SHP77 treated with DMSO at 0.1 percent for 48 hours (cell line): ENCODE measurements at regions not wholly inside any gene's neighbourhood (a gene's known extent, or its start where the extent isn't known, plus 50 kb on each side); places are given as distances from the start of the nearest gene placed in this dataset.

Experiments used
- DNase-seq: peaks from one replicate; lab custom pipeline; 2025; lab: John Stamatoyannopoulos, UW

DNA sequence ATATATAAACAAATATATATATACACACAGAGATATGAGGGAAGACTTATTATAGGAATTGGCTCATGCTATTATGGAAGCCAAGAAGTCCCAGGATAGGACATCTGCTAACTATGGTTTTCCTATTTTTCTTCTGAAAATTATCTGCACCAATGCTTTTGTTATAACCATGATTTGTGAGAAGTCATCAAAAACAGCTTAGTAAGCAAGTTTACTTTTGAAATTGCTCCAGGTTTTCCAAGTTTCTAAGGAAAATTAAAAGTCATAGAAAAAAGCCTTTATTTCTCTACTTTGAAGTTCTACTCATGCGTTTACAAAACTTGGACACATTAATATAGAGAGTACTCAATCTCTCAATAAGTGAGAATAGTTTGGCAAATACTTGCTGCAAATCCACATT is 213.1 kb downstream of the TRAM1L1 start:
- no peak for DNase-seq

DNA sequence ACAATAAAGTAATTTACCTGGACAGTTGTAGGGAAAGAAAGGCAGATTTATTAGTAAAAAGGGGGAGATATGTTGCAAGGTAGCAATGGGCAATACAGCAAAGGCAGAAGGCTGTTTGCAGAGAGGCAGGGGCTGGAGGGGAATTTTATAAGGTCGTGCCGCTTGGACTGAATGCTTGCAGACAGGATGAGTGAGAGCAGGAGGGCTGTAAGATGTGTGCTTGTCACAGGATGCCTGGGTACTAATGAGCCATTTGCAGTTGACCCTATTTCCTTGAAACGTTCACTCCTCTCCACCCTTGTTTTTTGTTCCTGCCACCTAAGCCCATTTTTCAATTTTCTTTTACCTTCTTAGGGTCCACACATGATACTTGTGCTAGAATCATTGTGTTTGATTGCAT is 214.7 kb downstream of the TRAM1L1 start:
- DNase-seq, result no peak

DNA sequence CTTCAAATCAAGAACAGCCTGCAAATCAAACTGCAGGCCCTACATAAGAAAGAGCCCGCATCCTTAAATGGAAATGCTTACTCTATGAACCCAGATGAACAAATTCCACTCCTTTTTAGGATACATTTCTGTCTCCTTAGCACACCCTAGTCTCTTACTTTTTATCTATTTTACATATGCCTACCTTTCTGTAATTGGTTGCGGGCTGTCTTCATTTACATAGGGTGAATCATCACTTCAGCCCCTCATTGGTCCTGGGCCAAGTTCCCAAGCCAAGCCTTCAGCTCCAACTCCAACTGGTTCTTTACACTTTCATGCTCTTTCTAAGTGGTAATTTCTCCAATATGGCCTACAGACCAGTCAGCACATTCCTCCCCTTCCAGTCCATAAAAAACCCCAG is 219.3 kb downstream of the TRAM1L1 start:
- DNase-seq, result no peak

DNA sequence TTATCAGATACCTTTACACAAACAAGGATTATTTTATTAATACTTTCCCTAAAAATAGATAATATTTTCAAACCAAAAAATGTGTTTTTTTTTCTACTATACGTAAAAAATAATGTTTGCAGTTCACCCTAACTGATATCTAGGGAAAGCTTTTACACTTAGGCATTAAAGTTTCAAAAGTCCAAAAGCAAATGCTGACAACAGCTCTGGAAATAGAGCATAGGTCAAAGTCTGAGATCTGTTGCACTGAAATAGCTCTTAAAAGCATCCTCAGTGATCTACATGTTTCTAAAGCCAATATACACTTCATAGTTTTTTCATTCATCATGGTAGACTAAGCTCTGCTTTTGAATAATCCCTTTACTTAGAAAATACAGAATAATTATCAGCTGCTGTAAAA is 222.8 kb downstream of the TRAM1L1 start:
- DNase-seq, result no peak

DNA sequence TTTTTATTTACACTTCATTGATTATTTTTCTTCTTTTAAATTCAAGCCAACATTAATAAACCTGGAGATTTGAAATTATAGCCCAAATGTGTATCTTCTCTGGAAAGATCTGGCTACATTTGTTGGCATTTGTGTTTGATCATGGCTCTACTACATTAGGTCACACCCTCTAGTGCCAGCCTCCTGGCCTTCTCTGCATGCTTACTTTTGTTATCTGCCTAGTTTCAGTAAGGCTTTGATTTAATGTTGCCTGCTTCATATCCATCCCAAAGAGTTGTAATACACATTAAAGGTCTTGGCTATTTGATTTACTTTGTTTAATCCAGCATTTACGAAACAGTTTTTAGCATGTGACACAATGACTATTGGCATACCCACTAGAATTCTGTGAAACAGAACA is 224.5 kb downstream of the TRAM1L1 start:
- no peak for DNase-seq

DNA sequence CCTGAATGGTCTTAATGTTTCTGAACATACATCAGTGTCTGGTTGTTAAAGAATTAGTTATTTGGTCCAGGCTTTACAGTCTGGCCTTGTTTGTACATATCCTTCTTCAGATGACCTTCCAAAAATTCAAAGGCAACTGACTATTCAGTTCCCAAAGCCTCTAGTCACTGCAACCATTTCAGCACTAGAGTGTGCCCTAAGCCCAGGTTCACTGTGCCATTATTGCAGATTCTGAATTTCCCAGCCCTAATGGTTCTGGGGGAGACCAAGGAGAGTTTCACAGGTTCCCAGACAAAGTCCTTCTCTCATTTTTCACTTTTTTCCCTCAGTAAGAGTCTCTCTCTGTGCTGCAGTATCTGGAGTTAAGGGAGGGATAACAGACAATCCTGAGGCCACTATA is 235.8 kb downstream of the TRAM1L1 start:
- DNase-seq, result no peak

DNA sequence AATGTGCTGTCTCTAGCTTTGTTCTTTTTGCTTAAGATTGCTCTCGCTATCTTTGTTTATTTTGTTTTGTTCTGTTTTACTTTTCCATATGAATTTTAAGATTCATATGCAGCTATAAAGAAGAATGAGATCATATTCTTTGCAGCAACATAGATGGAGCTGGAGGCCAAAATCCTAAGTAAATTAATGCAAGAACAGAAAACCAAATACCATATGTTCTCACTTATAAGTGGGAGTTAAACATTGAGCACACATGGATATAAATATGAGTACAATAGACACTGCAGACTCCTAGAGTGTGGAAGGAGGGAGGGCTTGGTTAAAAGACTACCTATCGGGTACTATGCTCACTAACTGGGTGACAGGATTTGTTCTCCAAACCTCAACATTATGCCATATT is 237.8 kb downstream of the TRAM1L1 start:
- no peak for DNase-seq

DNA sequence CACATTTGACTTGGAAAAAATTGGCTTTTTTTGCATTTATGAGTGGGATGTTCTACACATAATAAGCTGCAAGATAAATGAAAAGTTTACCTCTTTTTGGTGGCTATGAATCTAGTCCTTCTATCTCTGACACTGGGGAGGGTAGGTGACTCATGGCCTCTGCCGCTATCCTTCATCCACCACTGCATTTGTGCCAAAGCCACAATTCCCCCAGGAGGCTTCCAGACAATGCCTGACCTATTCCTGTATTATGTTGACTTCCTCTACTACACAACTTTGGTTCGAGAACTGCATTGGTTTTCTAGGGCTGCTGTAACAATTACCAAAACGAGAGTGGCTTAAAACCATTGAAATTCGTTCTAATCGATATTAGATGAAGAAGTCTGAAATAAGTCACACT is 245.6 kb downstream of the TRAM1L1 start:
- DNase-seq, result no peak

DNA sequence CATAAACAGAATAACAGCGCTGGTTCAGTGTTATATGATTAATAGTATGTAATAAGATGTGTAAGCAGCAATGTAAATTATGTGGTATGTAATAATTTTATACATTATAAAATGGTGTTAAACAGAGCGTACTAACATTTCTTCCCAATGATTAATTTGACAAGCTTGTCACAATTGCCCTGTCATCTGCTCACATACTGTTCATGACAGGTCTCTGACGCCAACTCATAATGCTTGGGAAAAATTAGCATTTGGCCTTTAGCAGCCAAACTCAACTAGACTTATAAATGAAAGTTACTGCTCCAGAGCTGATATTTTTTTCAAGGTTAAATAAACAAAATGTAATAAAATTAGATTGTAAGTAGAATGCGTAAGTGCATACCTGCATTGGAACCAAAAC is 246.8 kb downstream of the TRAM1L1 start:
- DNase-seq, result no peak

DNA sequence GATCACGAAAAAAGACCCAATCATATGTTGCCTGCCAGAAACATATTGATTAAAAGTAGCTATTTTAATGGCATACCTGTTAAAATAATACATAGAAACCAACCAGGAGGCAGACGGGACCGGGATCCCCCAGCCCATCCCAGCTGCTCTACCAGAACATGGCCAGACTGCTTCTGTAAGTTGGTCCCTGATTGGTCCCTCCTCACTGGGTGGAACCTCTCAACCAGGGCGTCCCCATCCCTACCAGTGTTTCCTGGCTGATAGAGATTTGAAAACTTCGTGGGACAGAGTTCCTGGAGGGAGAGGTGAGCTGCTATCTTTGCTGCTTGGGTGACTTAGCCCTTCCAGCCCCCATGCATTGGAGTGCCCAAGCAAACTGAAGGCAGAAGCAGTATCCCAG is 256.2 kb downstream of the TRAM1L1 start:
- DNase-seq, result no peak

DNA sequence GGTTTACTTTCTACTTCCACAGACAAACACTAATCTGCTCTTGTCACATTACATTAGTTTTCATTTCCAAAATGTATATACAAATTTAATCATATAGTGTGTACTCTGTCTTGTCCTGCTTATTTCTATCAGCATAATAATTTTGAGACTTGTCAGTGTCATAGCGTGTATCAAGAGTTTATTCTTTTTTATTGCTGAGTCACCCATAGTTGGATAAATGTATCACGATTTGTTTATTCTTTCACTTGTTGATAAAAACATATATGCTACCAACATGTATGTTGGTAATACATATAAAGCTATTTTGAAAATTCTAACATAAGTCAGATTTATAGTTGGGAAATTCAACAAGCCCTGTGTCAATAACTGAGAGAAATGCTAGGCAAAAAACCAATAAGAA is 261.2 kb downstream of the TRAM1L1 start:
- DNase-seq, result no peak

DNA sequence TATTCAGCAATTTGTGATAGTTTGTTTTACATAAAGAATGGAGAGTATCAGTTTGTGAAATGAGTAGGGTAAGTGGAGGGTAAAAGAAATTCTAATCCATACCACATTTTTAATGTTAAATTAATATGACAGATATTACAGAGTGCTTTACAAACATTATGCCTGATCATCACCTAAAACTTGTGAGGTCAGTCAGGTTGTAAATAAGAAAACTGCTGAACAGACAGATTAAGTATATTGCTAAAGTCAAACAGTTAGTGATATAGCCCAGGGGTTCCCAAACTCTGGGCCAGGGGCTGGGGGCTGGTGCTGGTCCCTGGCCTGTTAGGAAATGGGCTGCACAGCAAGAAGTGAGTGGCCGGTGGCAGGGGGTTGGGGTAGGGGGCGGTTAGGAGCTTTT is 273.6 kb downstream of the TRAM1L1 start:
- DNase-seq, result no peak

DNA sequence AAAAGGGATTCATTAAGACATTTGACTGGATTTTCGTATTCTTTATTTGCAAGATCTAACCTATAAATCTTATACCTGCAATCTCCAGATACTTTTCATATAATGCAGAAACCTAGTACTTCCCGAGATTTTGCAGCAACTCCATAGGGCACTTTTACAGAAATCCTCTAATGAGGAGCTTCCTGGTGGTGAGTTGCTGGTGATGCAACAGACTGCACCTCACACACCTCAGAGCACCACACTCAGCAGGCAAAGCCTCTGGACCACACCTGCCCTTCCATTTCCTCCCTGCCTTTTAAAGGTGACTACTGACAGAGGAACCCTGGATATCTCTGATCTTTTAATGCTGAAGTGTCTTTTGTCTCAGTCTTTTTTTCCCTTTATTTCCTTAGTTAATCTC is 289.4 kb downstream of the TRAM1L1 start:
- no peak for DNase-seq

DNA sequence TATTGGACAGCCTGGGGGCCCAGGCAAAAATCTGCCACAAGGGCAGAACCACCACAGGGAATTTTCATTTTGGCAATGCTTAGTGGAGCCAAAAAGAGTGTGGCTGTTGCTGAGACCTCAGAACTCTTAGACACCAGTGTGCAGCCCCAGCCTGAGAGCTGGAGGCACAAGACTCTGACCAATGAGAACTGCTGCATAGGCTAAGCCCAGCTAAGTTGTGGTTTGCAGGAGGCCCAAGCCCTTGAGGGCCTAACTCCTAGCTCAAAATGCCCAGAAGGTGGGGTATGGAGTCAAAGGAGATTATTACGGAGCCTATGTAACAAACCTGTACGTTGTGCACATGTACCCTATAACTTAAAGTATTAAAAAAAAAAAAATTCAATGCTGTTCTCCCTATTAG is 296.7 kb downstream of the TRAM1L1 start:
- DNase-seq, result no peak

DNA sequence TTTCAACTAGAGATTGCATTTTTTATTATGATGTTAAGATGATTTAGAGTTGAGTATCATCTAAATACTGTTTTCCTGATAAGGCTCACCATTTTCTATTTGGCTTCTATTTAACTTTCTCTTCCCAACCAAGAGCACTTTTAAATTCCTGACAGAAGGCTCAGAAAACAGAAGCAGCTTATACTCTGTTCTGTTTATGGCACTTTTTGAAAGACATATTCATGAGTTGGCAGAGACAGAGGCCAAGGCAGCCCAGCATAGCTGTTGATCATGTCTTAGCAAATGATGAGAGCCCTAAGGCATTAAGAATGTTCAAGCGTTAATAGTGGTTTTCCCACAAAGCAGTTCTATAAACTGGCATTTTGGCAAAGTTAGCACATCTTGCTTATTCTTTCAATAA is 330.3 kb downstream of the TRAM1L1 start:
- DNase-seq, result no peak

DNA sequence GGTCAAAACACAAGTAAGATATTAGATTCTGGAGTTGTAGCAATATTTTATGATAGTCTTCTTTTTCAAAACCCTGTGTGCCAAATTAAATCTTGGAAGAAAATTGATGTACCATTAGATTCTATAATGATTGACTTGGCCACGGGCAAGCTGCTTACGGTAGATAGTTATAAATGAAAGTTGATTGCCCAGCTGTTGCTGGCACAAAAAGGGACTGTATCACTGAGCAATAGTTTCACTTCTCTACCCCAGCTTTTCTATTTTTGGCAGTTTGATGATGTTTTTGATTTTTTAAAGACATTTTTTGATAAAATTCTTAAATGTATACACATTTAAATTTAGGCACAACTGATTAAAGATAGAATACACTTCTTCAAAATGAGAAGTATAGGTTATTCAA is 333.3 kb downstream of the TRAM1L1 start:
- DNase-seq, result no peak

DNA sequence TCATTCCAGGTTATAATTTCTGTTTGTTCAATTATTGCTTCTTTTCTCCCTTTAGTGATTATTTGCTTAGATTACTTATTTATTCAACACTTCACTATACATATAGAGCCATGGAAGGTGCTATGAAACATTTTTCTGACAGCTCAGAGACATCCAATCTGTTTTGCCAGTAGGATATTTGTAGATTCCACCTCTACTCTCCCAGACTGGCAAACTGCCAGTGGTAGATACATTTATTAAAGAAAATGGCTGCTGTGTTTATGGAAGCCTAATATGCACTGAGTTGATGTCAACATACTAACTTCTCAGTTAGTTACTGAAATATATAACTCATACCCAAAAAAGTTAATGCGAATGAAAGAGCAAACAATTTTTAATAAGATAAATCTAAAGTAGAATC is 348.6 kb downstream of the TRAM1L1 start:
- no peak for DNase-seq

DNA sequence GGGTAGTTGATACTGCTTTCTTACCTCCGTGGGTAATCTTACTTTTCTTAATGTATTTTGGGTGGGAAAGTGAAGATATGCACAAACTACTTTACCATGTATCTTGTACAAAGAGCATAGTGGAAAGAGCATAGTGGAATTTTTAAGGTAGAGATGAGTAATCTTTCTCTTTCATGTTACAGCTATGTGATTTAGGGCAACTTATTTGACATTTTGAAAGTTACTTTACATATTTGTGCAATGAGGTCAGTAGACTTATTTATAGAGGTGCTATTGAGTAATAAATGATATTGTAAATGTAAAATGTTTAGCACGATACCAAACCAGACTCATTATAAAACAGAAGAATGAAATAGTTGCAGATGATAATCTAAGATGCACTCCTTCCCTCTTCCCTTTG is 351.2 kb downstream of the TRAM1L1 start:
- no peak for DNase-seq

DNA sequence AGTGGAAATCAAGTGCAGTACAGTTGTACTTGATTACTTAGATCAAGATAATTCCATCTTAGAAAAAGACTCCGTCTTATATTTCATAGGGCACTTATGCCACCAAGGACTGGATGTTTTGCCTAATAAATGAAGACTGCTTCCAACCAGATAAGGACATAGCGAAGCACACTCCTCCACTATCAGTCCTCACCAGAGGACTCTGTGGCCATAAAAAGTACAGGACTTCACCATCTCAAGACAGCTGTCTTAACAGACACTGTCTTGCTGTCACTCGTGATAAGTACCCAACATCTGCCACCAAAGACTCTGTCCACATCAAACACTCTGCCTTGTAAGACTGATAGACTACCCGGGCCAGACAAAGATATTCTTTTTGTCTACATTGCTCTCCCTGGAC is 352.0 kb downstream of the TRAM1L1 start:
- DNase-seq, result no peak

DNA sequence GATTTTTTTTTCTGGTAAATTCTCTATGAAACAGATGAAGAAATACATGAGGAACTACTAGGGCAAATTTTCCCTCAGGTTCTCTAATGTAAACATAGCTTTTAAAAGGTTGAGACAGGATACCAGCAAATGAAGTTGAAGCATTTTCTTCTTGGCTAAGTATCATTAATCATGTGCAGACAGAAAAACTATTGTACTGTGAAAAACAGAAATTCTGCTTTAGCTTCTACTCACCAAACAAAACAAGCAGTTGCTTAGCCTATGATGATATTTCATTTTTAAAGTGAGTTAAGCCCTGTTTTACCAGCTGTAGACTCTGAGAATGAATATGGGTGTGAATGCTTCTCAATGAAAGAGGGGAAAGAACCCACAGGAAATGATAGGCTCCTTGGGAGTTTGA is 358.9 kb downstream of the TRAM1L1 start:
- DNase-seq, result no peak

DNA sequence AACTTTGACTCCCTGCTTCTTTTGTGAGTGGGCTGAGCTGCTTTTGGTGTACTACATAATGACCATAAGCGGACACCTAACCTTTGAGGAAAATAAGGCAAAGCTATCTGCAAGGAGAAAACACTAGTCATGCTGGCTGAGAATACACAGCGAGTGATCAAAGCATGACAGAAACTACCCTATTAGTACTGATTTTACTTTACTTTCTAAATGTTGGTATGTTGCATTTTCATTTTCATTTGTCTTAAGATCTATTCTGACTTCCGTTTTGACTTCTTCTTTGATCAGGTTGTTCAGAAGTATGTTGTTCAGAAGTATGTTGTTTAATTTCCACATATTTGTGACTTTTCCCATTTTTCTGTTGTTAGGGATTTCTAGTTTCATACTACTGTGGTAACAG is 361.1 kb downstream of the TRAM1L1 start:
- no peak for DNase-seq

DNA sequence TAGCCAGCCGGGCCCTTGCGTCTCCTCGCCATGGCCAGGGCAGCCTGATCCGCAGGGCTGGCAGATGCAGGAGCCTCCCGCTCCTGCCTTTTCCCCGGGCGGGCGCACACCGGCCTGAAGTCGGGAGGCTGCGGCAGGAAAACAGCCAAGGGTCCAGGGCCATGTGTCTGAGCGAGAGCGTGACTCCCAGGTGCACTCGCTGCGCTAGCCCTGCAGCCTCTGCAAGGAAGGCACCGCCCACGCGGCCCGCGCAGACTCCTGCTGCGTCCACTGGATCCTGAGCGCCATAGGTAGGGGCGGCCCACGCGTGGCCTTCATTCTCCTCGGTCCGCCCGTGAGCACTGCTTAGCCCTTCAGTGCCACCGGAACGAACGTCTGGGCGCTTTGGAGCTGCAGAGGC is 379.9 kb downstream of the TRAM1L1 start:
- no peak for DNase-seq

DNA sequence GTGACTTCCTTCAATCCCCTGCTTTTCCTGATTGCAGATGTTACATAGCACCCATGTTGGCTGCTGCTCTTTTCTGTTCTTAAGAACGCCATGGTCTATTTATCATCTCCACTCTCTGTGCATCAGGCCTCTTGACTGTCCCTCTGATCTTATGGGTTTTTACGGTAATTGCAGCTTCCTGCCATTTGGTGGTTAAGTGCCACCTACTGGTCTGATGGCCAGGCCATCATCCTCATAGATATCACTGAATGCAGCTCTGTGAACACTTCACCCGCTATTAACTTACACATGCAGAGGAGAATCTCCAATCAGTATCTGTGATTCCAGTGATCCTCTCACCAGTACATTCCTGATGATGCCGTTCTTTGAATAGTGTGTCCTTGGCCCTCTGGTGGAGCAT is 382.4 kb downstream of the TRAM1L1 start:
- DNase-seq, result no peak

DNA sequence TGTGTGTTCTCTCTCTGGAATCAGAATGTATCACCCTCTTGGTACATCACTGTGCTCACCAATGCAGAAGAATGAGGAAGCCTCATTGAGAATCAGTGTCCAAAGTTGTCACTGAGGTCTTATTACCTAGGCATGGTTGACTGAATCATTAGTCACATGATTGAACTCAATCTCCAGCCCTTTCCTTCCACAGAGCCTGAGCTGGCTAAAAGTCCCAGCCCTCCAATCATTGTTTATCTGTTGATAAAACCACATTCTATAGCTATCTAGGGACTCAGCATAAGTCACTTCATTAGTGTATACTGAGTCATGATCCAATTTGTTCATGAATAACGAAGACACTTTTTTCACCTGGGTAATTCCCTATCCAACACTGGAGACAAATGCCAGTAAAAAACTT is 396.8 kb downstream of the TRAM1L1 start:
- no peak for DNase-seq

DNA sequence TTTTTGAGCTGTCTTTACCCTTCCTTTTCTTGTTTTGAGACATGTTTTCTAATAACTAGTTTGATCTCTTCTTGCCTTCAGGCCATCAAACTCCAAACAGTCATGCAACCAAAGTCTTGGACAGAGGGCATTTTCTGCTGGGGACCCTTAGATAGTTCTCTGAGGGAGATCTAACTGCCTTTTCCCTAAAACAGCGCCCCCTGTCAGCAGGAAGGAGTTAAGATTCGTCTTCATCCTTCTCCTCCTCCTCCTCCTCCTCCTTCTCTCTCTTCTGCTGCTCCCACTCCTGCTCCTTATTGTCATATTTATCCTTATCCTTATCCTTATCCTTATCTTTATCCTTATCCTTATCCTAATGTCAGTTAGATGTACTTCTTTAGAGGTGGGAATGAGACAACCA is 417.2 kb downstream of the TRAM1L1 start:
- DNase-seq, result no peak
